SJCRH30 (cell line): ENCODE measurements at regions not wholly inside any gene's neighbourhood (a gene's known extent, or its start where the extent isn't known, plus 50 kb on each side); places are given as distances from the start of the nearest gene placed in this dataset.
"Not testable (repeated sequence)": the region's sequence is repeated elsewhere in the genome, so short reads cannot be mapped to it uniquely, and the experiment has no call there.

ENCODE experiments used
- DNase-seq, 2 experiments: peaks; one replicate each; pipeline ENCODE4 v3.0.0-alpha.2; 2015 to 2020
- H3K27ac ChIP-seq: fragments of 250-450 bp; sonication (Bioruptor Pico); 2 replicates; pipeline ENCODE4 v1.5.1; 2020; ENCODE audit warnings: mild to moderate bottlenecking, moderate library complexity
- H3K27me3 ChIP-seq: fragments of 250-450 bp; sonication (Bioruptor Pico); 2 replicates; pipeline ENCODE4 v1.5.1; 2020; ENCODE audit warnings: mild to moderate bottlenecking, moderate library complexity
- H3K36me3 ChIP-seq: fragments of 250-450 bp; sonication (Bioruptor Pico); 2 replicates; pipeline ENCODE4 v1.5.1; 2020; ENCODE audit warnings: mild to moderate bottlenecking, moderate library complexity
- H3K4me1 ChIP-seq: fragments of 250-450 bp; sonication (Bioruptor Pico); 2 replicates; pipeline ENCODE4 v1.5.1; 2020; ENCODE audit warnings: mild to moderate bottlenecking, moderate library complexity
- H3K4me3 ChIP-seq: fragments of 250-450 bp; sonication (Bioruptor Pico); 2 replicates; pipeline ENCODE4 v1.5.1; 2020; ENCODE audit warnings: mild to moderate bottlenecking, moderate library complexity
- H3K9me3 ChIP-seq: fragments of 250-450 bp; sonication (Bioruptor Pico); replicated peaks from 2 replicates; pipeline ENCODE4 v1.5.1; 2020; ENCODE audit warnings: mild to moderate bottlenecking, moderate library complexity

DNA sequence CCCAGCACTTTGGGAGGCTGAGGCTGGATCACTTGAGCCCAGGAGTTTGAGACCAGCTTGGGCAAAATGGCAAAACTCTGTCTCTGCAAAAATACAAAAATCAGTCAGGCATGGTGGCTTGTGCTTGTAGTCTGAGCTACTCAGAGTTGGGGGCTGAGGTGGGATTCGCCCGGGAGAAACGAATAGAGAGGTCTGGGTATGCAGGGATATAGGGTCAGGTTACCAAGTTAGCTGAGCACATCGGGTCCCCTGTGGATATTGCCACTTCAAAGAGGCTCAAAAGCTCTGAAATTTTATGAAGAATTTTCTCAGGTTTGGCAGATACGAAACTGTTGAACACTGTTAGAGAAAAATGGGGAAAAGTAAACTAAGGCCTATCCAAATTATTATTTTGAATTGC is 120.9 kb upstream of the SGK1 start:
- H3K4me1 ChIP-seq = no peaks in the 10 kb centered on the region
- peaks cover 4% of the 10 kb centered on the region; the same call in 1 of the 2 replicates for H3K27me3 ChIP-seq
- H3K36me3 ChIP-seq = no peaks in the 10 kb centered on the region
- H3K9me3 ChIP-seq = no peaks in the 10 kb centered on the region
- H3K4me3 ChIP-seq = no peak overlapping the region
- H3K27ac ChIP-seq = no peak overlapping the region
- DNase-seq = no peak

GRCh38 chr6:134437376-134437775 is 119.5 kb upstream of the SGK1 start:
- H3K9me3 ChIP-seq = no peaks in the 10 kb centered on the region
- H3K36me3 ChIP-seq = no peaks in the 10 kb centered on the region
- H3K27me3 ChIP-seq = peaks cover 4% of the 10 kb centered on the region; the same call in 1 of the 2 replicates
- H3K27ac ChIP-seq = no peak overlapping the region
- H3K4me3 ChIP-seq = no peak overlapping the region
- H3K4me1 ChIP-seq = no peaks in the 10 kb centered on the region
- no peak for DNase-seq

DNA sequence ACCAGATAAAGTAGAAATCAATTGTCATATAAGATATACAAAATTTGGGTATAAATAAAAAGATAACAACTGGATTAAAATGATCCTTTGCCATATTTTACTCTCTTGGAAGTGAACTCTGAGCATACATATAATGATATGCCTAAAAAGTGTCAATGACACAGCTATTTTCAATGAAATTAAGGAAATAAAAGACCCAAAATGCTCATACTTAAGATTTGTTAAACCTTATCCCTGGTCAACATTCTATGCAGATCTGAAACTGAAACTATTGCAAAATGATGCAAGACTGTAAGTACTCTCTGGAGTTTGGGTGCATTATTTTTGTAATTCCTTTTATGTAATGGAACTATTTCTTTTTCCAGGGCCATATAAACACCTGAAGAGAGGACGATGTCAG is 119.0 kb upstream of the SGK1 start:
- Histone ChIP-seq H3K4me3 (no peak overlapping the region), H3K27ac (no peak overlapping the region), H3K27me3 (peaks cover 4% of the 10 kb centered on the region; the same call in 1 of the 2 replicates), H3K4me1 (no peaks in the 10 kb centered on the region), H3K9me3 (no peaks in the 10 kb centered on the region), H3K36me3 (no peaks in the 10 kb centered on the region)
- no peak for DNase-seq

- Histone ChIP-seq H3K9me3 (no peaks in the 10 kb centered on the region), H3K27me3 (peaks cover 4% of the 10 kb centered on the region; the same call in 1 of the 2 replicates), H3K36me3 (no peaks in the 10 kb centered on the region), H3K27ac (no peak overlapping the region), H3K4me3 (no peak overlapping the region), H3K4me1 (no peaks in the 10 kb centered on the region)
- peak; percentile 11 to 23 for DNase-seq
These were observed 118.4 kb upstream of the SGK1 start for GRCh38 chr6:134436281-134436815.

GRCh38 chr6:134435814-134436280 is 117.9 kb upstream of the SGK1 start:
- Histone ChIP-seq H3K27me3 (peaks cover 4% of the 10 kb centered on the region; the same call in 1 of the 2 replicates), H3K4me3 (no peak overlapping the region), H3K9me3 (no peaks in the 10 kb centered on the region), H3K4me1 (no peaks in the 10 kb centered on the region), H3K27ac (no peak overlapping the region), H3K36me3 (no peaks in the 10 kb centered on the region)
- DNase-seq = no peak

DNA sequence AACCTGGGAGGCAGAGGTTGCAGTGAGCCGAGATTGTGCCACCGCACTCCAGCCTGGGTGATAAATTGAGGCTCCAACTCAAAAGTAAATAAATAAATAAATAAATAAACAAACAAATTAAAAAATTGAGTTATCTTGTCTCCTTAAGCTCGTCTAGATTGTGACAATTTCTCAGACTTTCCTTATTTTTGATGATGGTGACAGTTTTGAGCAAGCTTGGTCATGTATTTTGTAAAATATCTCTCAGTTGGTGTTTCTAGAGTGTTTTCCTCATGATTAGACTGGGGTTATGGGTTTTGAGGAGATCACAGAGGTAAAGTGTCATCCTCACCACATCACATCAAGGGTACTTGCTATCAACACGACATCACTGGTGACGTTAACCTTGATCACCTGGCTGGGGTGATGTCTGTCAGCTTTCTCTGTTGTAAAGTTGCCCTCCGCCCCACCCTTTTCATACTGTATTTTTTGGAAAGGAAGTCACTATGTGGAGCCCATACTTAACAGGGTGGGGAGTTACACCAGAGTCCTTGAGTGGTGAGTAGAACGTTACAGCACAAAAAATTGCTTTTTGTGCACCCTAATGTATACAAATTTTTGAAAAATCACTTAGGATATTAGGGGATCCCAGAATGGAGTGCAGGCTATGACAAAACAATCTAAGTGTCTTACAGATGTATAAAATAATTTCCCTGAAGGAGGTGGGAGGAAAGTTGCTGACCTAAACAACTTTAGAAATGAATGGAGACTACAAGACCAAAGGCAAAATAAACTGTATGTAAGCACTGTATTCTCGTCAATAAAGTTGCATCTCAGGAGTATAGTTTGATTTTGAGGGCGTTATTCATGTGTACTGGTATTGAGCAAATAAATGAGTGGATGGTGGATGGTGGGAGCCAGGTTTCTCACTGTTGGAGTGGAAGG is 116.4 kb upstream of the SGK1 start:
- no peak for DNase-seq

DNA sequence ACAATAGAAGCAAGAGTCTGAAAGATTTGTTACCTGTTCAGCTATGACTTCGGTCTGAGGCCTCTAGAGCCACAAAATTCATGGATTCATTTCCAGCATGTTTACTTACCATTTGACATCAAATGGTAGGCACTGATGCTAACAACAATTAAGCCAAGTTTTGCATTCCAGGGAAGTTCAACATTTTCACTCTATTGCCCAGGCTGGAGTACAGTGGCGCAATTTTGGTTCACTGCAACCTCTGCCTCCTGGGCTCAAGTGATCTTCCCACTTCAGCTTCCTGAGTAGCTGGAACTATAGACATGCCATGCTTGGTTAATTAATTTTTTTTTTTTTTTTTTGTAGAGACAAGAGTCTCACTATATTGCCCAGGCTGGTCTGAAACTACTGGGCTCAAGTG is 114.1 kb upstream of the SGK1 start:
- Histone ChIP-seq H3K27ac (no peak overlapping the region), H3K27me3 (peaks cover 4% of the 10 kb centered on the region; the same call in 1 of the 2 replicates), H3K4me3 (no peak overlapping the region), H3K9me3 (no peaks in the 10 kb centered on the region), H3K4me1 (no peaks in the 10 kb centered on the region), H3K36me3 (no peaks in the 10 kb centered on the region)
- no peak for DNase-seq

More for the DNA sequence above, 116.4 kb upstream of the SGK1 start:
- Histone ChIP-seq H3K36me3 (no peaks in the 10 kb centered on the region), H3K4me1 (no peaks in the 10 kb centered on the region), H3K9me3 (no peaks in the 10 kb centered on the region), H3K27me3 (peaks cover 4% of the 10 kb centered on the region; the same call in 1 of the 2 replicates), H3K27ac (no peak overlapping the region), H3K4me3 (no peak overlapping the region)

DNA sequence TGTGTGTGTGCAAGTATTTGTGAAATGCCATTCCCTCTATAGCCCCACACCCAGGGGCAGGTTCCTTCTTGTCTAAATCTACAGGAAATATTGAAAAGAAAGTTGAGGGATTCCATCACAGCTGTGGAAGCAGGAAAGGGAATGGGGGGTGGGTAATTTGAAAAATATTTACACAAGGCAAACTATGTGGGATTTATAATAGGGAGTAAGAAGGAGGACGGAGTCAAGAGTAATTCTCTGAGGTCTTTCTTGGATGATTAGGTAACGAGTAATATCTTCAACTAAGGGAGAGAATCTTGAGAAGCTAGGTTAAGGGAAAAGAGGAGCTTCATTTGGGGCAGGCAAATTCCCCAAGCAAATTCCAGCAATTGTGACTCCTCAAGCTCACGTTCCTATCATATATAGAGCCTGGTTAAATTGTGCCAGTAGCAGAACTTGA is 113.5 kb upstream of the SGK1 start:
- Histone ChIP-seq H3K9me3 (no peaks in the 10 kb centered on the region), H3K27ac (no peak overlapping the region), H3K4me1 (no peaks in the 10 kb centered on the region), H3K4me3 (no peak overlapping the region), H3K27me3 (peaks cover 4% of the 10 kb centered on the region; the same call in 1 of the 2 replicates), H3K36me3 (no peaks in the 10 kb centered on the region)
- DNase-seq = no peak

- peaks cover 4% of the 10 kb centered on the region; the same call in 1 of the 2 replicates for H3K27me3 ChIP-seq
- H3K36me3 ChIP-seq = no peaks in the 10 kb centered on the region
- no peaks in the 10 kb centered on the region for H3K4me1 ChIP-seq
- H3K4me3 ChIP-seq = no peak overlapping the region
- no peak overlapping the region for H3K27ac ChIP-seq
- H3K9me3 ChIP-seq = no peaks in the 10 kb centered on the region
- no peak for DNase-seq
These were observed 112.0 kb upstream of the SGK1 start for GRCh38 chr6:134429861-134430380.

GRCh38 chr6:134427721-134428120 is 109.8 kb upstream of the SGK1 start:
- H3K4me3 ChIP-seq = no peak overlapping the region
- no peaks in the 10 kb centered on the region for H3K9me3 ChIP-seq
- no peaks in the 10 kb centered on the region for H3K27me3 ChIP-seq
- no peak overlapping the region for H3K27ac ChIP-seq
- H3K4me1 ChIP-seq = no peaks in the 10 kb centered on the region
- no peak for DNase-seq
- H3K36me3 ChIP-seq = no peaks in the 10 kb centered on the region

- Histone ChIP-seq H3K4me1 (no peaks in the 10 kb centered on the region), H3K27ac (no peak overlapping the region)
These were observed 108.7 kb upstream of the SGK1 start for GRCh38 chr6:134426623-134427022.

GRCh38 chr6:134425917-134426316 is 108.0 kb upstream of the SGK1 start:
- H3K27me3 ChIP-seq, H3K27ac ChIP-seq: not testable (repeated sequence)

More at GRCh38 chr6:134426623-134427022, 108.7 kb upstream of the SGK1 start:
- H3K9me3 ChIP-seq = no peaks in the 10 kb centered on the region
- H3K36me3 ChIP-seq = no peaks in the 10 kb centered on the region
- no peak overlapping the region for H3K4me3 ChIP-seq
- no peak for DNase-seq
- H3K27me3 ChIP-seq = no peaks in the 10 kb centered on the region

DNA sequence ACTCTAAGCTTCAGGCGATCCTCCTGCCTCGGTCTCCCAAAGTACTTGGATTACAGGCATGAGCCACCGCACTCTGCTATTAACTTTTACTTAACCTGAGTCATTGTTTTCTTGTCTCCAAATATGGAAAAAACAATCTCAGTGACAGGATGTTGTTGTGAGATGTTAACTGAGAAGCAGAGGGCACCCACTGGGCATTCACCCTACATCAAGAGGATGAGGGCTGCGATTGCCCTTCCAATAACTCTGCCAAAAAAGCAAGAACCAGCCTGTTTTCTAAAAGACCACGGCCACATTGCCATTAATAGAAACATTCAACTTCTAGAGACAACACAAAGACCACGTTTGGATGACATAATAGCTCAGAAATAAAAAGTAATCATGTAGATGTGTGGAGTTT is 107.6 kb upstream of the SGK1 start:
- H3K4me1 ChIP-seq = no peaks in the 10 kb centered on the region
- H3K9me3 ChIP-seq = no peaks in the 10 kb centered on the region
- no peak overlapping the region for H3K4me3 ChIP-seq
- H3K27ac ChIP-seq = no peak overlapping the region
- no peaks in the 10 kb centered on the region for H3K36me3 ChIP-seq
- DNase-seq = no peak
- H3K27me3 ChIP-seq = no peaks in the 10 kb centered on the region

More at GRCh38 chr6:134425917-134426316, 108.0 kb upstream of the SGK1 start:
- not testable (repeated sequence) for DNase-seq, H3K36me3 ChIP-seq, H3K4me1 ChIP-seq, H3K9me3 ChIP-seq, H3K4me3 ChIP-seq

DNA sequence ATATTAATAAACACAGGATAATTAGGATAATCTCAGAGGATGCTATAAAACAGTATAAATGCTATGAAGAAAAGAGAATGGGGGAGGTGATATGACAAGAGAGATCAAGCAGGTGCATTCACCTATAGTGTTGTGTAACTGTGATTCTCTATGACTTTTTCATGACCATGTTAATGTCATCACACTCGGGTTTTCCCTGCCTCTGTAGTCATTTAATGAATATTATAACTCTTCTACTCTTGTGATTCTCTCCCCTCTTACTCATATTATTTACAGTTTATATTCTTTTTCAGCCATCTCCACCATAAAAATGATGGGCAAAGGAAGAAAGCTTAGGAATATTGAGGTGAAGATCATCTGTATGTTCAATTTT is 106.9 kb upstream of the SGK1 start:
- H3K4me1 ChIP-seq = no peaks in the 10 kb centered on the region
- no peak overlapping the region for H3K4me3 ChIP-seq
- no peaks in the 10 kb centered on the region for H3K36me3 ChIP-seq
- H3K9me3 ChIP-seq = no peaks in the 10 kb centered on the region
- no peaks in the 10 kb centered on the region for H3K27me3 ChIP-seq
- DNase-seq = no peak
- H3K27ac ChIP-seq = no peak overlapping the region

GRCh38 chr6:134424165-134424797 is 106.4 kb upstream of the SGK1 start:
- Histone ChIP-seq H3K36me3 (no peaks in the 10 kb centered on the region), H3K27ac (no peak overlapping the region), H3K4me1 (no peaks in the 10 kb centered on the region), H3K27me3 (no peaks in the 10 kb centered on the region), H3K9me3 (no peaks in the 10 kb centered on the region), H3K4me3 (no peak overlapping the region)
- DNase-seq = no peak
